Lung (tissue), 11 donors: ENCODE measurements at regions not wholly inside any gene's neighbourhood (a gene's known extent, or its start where the extent isn't known, plus 50 kb on each side); places are given as distances from the start of the nearest gene placed in this dataset.

Experiments used
- ATAC-seq: fragments of 200-7000 bp; cut with Tn5 transposase; one replicate; pipeline ENCODE4 v1.9.1; 2020; ENCODE audit warnings: moderate number of reproducible peaks; ENCODE audit not compliant: insufficient read depth, low FRiP score
- DNase-seq, 3 donors: peaks; one replicate each; pipeline ENCODE4 v3.0.0-alpha.2; 2013 to 2017
- H3K27ac ChIP-seq, 2 donors: one replicate each; pipeline ENCODE4 v1.5.1; 2013; ENCODE audit warnings: mild to moderate bottlenecking in 2 of 2, moderate library complexity in 2 of 2, control low read depth in 1 of 2, inconsistent platforms in 1 of 2, low read depth in 1 of 2, low read length in 1 of 2
- H3K27me3 ChIP-seq, 3 donors: one replicate each; pipeline ENCODE4 v1.5.1; 2013; ENCODE audit warnings: low read length in 2 of 3; ENCODE audit not compliant: control insufficient read depth in 3 of 3, insufficient read depth in 3 of 3
- H3K36me3 ChIP-seq, 4 donors: one replicate each; pipeline ENCODE4 v1.5.1; 2013; ENCODE audit warnings: low read length in 4 of 4, mild to moderate bottlenecking in 1 of 4, moderate library complexity in 1 of 4; ENCODE audit not compliant: control insufficient read depth in 4 of 4, insufficient read depth in 4 of 4
- H3K4me1 ChIP-seq, 5 donors: one replicate each; pipeline ENCODE4 v1.5.1; 2013; ENCODE audit warnings: low read length in 5 of 5, mild to moderate bottlenecking in 2 of 5, moderate library complexity in 1 of 5; ENCODE audit not compliant: control insufficient read depth in 5 of 5, insufficient read depth in 5 of 5
- H3K4me3 ChIP-seq: one replicate; pipeline ENCODE4 v1.5.1; 2013; ENCODE audit warnings: mild to moderate bottlenecking, control low read depth, moderate library complexity
- H3K9ac ChIP-seq, 2 donors: one replicate each; pipeline ENCODE4 v1.5.1; 2013; ENCODE audit warnings: low read length in 2 of 2, control low read depth in 1 of 2; ENCODE audit not compliant: insufficient read depth in 1 of 2
- H3K9me3 ChIP-seq, 4 donors: one replicate each; pipeline ENCODE4 v1.5.1; 2013; ENCODE audit warnings: low read length in 3 of 4, mild to moderate bottlenecking in 1 of 4, moderate library complexity in 1 of 4; ENCODE audit not compliant: control insufficient read depth in 4 of 4, insufficient read depth in 3 of 4
- CTCF ChIP-seq: IDR thresholded peaks from 2 replicates; pipeline ENCODE4 v1.5.1; 2012; ENCODE audit warnings: mild to moderate bottlenecking; ENCODE audit errors: control extremely low read depth, extremely low read depth
- WGBS, 2 donors: extraction: QIAGEN DNeasy Blood & Tissue Kit; methylation state at CpG; one replicate each; pipeline ENCODE4 v1.1.7; 2013; 5-methylcytosine and 5-hydroxymethylcytosine counted together
- donor health status: control.
- donor health status: control.
- donor health status: Bipolar disorder and iron deficiency.
- donor health status: healthy.
- donor health status: DM: yes; HTN: yes; CAD: no.

GRCh38 chr2:128552141-128552805 is 233.6 kb upstream of the HS6ST1 start:
- no peak for ATAC-seq
- TF ChIP-seq CTCF, result no peak
- Histone ChIP-seq H3K4me1 (peaks cover 0 to 34% (median 3%) of the 10 kb centered on the region in 5 donors), H3K36me3 (no peaks in the 10 kb centered on the region), H3K9ac (no peak overlapping the region), H3K27me3 (no peaks in the 10 kb centered on the region), H3K9me3 (peaks cover 0 to 4% (median 0%) of the 10 kb centered on the region in 4 donors), H3K27ac (no peak overlapping the region), H3K4me3 (no peak overlapping the region)
- 84 to 89% methylated on average over 8 of the region's 8 CpGs for WGBS, 2 donors
- DNase-seq, result no peak

- WGBS, 2 donors, result 77 to 85% methylated on average over 11 of the region's 11 CpGs
- no peaks in the 10 kb centered on the region for H3K36me3 ChIP-seq
- H3K4me3 ChIP-seq, result no peak overlapping the region
- peaks cover 0 to 29% (median 3%) of the 10 kb centered on the region in 5 donors for H3K4me1 ChIP-seq
- H3K27ac ChIP-seq, result no peak overlapping the region
- H3K9ac ChIP-seq, result no peak overlapping the region
- no peaks in the 10 kb centered on the region for H3K27me3 ChIP-seq
- TF ChIP-seq CTCF, result no peak
- peaks cover 0 to 4% (median 0%) of the 10 kb centered on the region in 4 donors for H3K9me3 ChIP-seq
- ATAC-seq (no peak), DNase-seq (no peak)
These were observed 234.3 kb upstream of the HS6ST1 start for GRCh38 chr2:128552806-128553551.

GRCh38 chr2:128554151-128554769 is 235.6 kb upstream of the HS6ST1 start:
- Histone ChIP-seq H3K27ac (no peak overlapping the region), H3K36me3 (no peaks in the 10 kb centered on the region), H3K4me1 (peaks cover 0 to 27% (median 3%) of the 10 kb centered on the region in 5 donors), H3K9ac (no peak overlapping the region), H3K9me3 (no peaks in the 10 kb centered on the region), H3K4me3 (no peak overlapping the region), H3K27me3 (no peaks in the 10 kb centered on the region)
- no peak for TF ChIP-seq CTCF
- DNase-seq (no peak), ATAC-seq (no peak)
- 86 to 96% methylated on average over 7 of the region's 7 CpGs for WGBS, 2 donors
